Astrocyte (in vitro differentiated cells and primary cell): ENCODE measurements at regions not wholly inside any gene's neighbourhood (a gene's known extent, or its start where the extent isn't known, plus 50 kb on each side); places are given as distances from the start of the nearest gene placed in this dataset.
"Not testable (repeated sequence)": the region's sequence is repeated elsewhere in the genome, so short reads cannot be mapped to it uniquely, and the experiment has no call there.

Source experiments
- DNase-seq: peaks from one replicate; pipeline ENCODE4 v3.0.0-alpha.2; 2010; ENCODE audit warnings: low read depth
- FAIRE-seq: peaks from 2 replicates; lab custom pipeline; 2011; peaks lifted over from hg19 to GRCh38; lab: Jason Lieb, UNC
- H2AFZ ChIP-seq: 2 replicates; pipeline ENCODE4 v1.6.0; 2012; ENCODE audit warnings: low read depth, low read length, inconsistent platforms
- H3K27ac ChIP-seq: 2 replicates; pipeline ENCODE4 v1.5.1; 2011; ENCODE audit warnings: low read depth, low read length, inconsistent platforms
- H3K27me3 ChIP-seq: 2 replicates; pipeline ENCODE4 v1.6.0; 2011; ENCODE audit warnings: low read length, inconsistent platforms; ENCODE audit not compliant: insufficient read depth
- H3K36me3 ChIP-seq: 2 replicates; pipeline ENCODE4 v1.5.1; 2011; ENCODE audit warnings: low read length, inconsistent platforms; ENCODE audit not compliant: insufficient read depth
- H3K4me1 ChIP-seq: 2 replicates; pipeline ENCODE4 v1.5.1; 2011; ENCODE audit warnings: low read length, inconsistent platforms; ENCODE audit not compliant: insufficient read depth
- H3K4me2 ChIP-seq: 2 replicates; pipeline ENCODE4 v1.6.0; 2012; ENCODE audit warnings: low read length, inconsistent platforms
- H3K4me3 ChIP-seq: 2 replicates; pipeline ENCODE4 v1.5.1; 2011; ENCODE audit warnings: low read depth, mild to moderate bottlenecking, low read length, inconsistent platforms; ENCODE audit not compliant: insufficient read depth
- H3K79me2 ChIP-seq: 2 replicates; pipeline ENCODE4 v1.6.0; 2012; ENCODE audit warnings: mild to moderate bottlenecking, low read length, inconsistent platforms; ENCODE audit not compliant: insufficient read depth
- H3K9ac ChIP-seq: 2 replicates; pipeline ENCODE4 v1.6.0; 2012; ENCODE audit warnings: mild to moderate bottlenecking, low read length, inconsistent platforms
- H3K9me3 ChIP-seq: 2 replicates; pipeline ENCODE4 v1.5.1; 2012; ENCODE audit warnings: low read depth, mild to moderate bottlenecking, low read length, inconsistent platforms; ENCODE audit not compliant: insufficient read depth
- H4K20me1 ChIP-seq: 2 replicates; pipeline ENCODE4 v1.6.0; 2012; ENCODE audit warnings: low read length, inconsistent platforms; ENCODE audit not compliant: insufficient read depth
- H3K27ac Mint-ChIP-seq: one replicate; pipeline ENCODE4 v1.8.0; 2021; ENCODE audit warnings: mild to moderate bottlenecking, mixed read lengths; ENCODE audit not compliant: unreplicated experiment
- H3K27me3 Mint-ChIP-seq: one replicate; pipeline ENCODE4 v1.8.0; 2021; ENCODE audit warnings: low read depth, mixed read lengths; ENCODE audit not compliant: unreplicated experiment
- H3K36me3 Mint-ChIP-seq: one replicate; pipeline ENCODE4 v1.8.0; 2021; ENCODE audit warnings: low read depth, mixed read lengths; ENCODE audit not compliant: unreplicated experiment
- H3K4me1 Mint-ChIP-seq: one replicate; pipeline ENCODE4 v1.8.0; 2021; ENCODE audit warnings: low read depth, mixed read lengths; ENCODE audit not compliant: unreplicated experiment
- H3K4me3 Mint-ChIP-seq: one replicate; pipeline ENCODE4 v1.8.0; 2021; ENCODE audit warnings: mild to moderate bottlenecking, moderate library complexity, mixed read lengths; ENCODE audit not compliant: unreplicated experiment
- H3K9me3 Mint-ChIP-seq: one replicate; pipeline ENCODE4 v1.8.0; 2021; ENCODE audit warnings: mild to moderate bottlenecking, mixed read lengths; ENCODE audit not compliant: unreplicated experiment
- EZH2 ChIP-seq: IDR thresholded peaks from 2 replicates; pipeline ENCODE4 v1.6.1; 2012; ENCODE audit warnings: mild to moderate bottlenecking, low read length, inconsistent platforms; ENCODE audit not compliant: insufficient read depth
- TF ChIP-seq, protein P1 (sequence below): IDR thresholded peaks from 2 replicates; pipeline ENCODE4 v1.5.1; 2011; ENCODE audit warnings: low read depth, mild to moderate bottlenecking, inconsistent platforms, low read length, moderate library complexity; ENCODE audit not compliant: insufficient read depth

DNA sequence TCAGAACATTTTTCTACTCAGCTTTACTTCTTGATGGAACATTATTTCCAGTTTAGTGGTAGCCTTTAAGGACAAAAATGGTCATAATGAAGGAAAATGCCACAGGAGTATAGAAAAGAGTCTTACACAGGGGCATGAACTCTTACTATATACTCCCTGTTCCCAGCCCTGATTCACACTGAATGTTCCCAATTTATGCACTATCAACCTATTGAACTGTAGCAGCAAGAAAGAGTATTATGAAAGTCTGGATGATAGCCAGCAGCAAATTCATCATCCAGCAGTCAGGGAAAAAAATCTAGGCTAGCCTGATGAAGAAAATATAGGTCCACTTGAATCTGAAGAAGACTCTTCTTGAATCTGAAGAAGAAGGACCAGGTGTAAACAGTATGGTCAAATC lies 1170.3 kb upstream of the CHAC2 start:
- Mint-ChIP-seq H3K9me3 (no peaks in the 10 kb centered on the region), H3K27ac (no peak overlapping the region), H3K4me1 (peaks cover 3% of the 10 kb centered on the region), H3K27me3 (no peaks in the 10 kb centered on the region), H3K36me3 (no peaks in the 10 kb centered on the region), H3K4me3 (no peak overlapping the region)
- Histone ChIP-seq H3K79me2 (no peaks in the 10 kb centered on the region), H3K4me1 (no peaks in the 10 kb centered on the region), H3K4me2 (no peak overlapping the region), H3K27me3 (no peaks in the 10 kb centered on the region), H3K27ac (no peak overlapping the region), H3K9me3 (no peaks in the 10 kb centered on the region), H3K4me3 (no peak overlapping the region), H3K36me3 (no peaks in the 10 kb centered on the region), H4K20me1 (no peaks in the 10 kb centered on the region), H3K9ac (no peak overlapping the region), H2AFZ (no peak overlapping the region)
- TF ChIP-seq, protein P1, sequence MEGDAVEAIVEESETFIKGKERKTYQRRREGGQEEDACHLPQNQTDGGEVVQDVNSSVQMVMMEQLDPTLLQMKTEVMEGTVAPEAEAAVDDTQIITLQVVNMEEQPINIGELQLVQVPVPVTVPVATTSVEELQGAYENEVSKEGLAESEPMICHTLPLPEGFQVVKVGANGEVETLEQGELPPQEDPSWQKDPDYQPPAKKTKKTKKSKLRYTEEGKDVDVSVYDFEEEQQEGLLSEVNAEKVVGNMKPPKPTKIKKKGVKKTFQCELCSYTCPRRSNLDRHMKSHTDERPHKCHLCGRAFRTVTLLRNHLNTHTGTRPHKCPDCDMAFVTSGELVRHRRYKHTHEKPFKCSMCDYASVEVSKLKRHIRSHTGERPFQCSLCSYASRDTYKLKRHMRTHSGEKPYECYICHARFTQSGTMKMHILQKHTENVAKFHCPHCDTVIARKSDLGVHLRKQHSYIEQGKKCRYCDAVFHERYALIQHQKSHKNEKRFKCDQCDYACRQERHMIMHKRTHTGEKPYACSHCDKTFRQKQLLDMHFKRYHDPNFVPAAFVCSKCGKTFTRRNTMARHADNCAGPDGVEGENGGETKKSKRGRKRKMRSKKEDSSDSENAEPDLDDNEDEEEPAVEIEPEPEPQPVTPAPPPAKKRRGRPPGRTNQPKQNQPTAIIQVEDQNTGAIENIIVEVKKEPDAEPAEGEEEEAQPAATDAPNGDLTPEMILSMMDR, result no peak
- TF ChIP-seq EZH2, result no peak
- DNase-seq (peak; percentile 10), FAIRE-seq (no peak)

DNA sequence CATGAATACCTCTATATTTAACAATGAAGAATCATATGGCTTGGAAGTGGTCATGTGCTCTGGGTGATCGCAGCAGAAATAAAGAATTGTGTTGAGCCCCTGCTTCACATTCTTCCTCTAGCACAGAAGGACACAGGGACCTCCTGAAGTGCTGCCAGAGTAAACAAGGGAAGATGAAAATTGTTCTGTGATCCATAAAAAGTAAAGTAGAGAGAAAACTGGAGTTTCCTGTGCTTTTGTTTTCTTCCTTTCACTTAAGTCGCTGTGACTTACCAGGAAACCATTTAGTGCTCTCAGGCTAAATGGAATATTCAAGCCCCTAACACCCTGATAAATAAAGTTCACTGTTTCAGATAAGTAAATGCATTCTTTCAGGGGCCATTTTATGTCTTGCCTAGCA lies 1173.6 kb upstream of the CHAC2 start:
- Histone ChIP-seq H3K9ac (no peak overlapping the region), H3K27me3 (no peaks in the 10 kb centered on the region), H3K79me2 (no peaks in the 10 kb centered on the region), H3K36me3 (no peaks in the 10 kb centered on the region), H4K20me1 (no peaks in the 10 kb centered on the region), H3K4me3 (no peak overlapping the region), H3K27ac (no peak overlapping the region), H3K9me3 (no peaks in the 10 kb centered on the region), H3K4me2 (peak overlapping the region; percentile 40), H3K4me1 (no peaks in the 10 kb centered on the region), H2AFZ (peak overlapping the region; percentile 54)
- Mint-ChIP-seq H3K9me3 (peaks cover 11% of the 10 kb centered on the region), H3K27ac (no peak overlapping the region), H3K4me1 (peaks cover 3% of the 10 kb centered on the region), H3K4me3 (no peak overlapping the region), H3K27me3 (no peaks in the 10 kb centered on the region), H3K36me3 (no peaks in the 10 kb centered on the region)
- no peak for FAIRE-seq
- no peak for TF ChIP-seq EZH2
- TF ChIP-seq, protein P1, result no peak
- peak; percentile 36 for DNase-seq

DNA sequence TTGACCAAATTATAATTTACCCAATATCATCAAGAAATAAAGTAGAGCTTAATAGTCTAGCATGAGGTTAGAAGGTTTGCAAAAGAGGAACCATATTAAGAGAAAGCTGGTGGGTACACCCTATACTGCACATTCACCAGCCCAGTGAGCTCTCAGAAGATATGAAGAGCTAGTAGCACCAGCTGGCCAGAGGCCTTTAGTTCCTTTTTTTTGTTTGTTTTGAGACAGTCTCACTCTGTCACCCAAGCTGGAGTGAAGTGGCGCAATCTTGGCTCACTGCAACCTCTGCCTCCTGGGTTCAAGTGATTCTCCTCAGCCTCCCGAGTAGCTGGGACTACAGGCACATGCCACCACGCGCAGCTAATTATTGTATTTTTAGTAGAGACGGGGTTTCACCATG lies 1183.5 kb upstream of the CHAC2 start:
- DNase-seq, H4K20me1 ChIP-seq, H3K27me3 Mint-ChIP-seq, H3K4me2 ChIP-seq, H3K4me1 Mint-ChIP-seq, H3K36me3 Mint-ChIP-seq, H3K4me3 ChIP-seq, H3K9me3 ChIP-seq, FAIRE-seq, H3K9ac ChIP-seq, H3K27ac ChIP-seq, H3K79me2 ChIP-seq, H3K27ac Mint-ChIP-seq, H3K36me3 ChIP-seq, H2AFZ ChIP-seq, H3K4me1 ChIP-seq, H3K9me3 Mint-ChIP-seq, H3K4me3 Mint-ChIP-seq, H3K27me3 ChIP-seq: not testable (repeated sequence)
